NCI-H2029 (cell line): ENCODE measurements at regions not wholly inside any gene's neighbourhood (a gene's known extent, or its start where the extent isn't known, plus 50 kb on each side); places are given as distances from the start of the nearest gene placed in this dataset.

Experiments used
- DNase-seq: peaks from one replicate; lab custom pipeline; 2025; lab: John Stamatoyannopoulos, UW

DNA sequence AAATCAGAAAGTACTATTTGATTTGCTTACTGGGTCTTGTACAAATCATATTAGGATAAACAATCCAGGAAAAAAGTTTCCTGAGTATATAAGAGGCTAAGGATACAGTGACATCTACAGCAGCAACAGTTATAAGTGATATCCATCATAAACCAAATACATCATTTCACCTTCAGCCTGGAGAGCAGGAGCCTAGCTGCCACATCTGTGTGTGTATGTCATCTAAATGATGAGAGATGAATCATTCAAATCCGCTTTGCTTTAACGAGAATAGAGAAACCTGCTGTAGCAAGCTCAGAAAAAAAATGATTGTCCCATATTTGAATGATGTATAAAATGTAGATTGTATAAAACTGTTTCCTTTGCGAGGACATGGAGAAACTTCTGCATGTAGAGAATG is 841.4 kb downstream of the SI start:
- DNase-seq = no peak

DNA sequence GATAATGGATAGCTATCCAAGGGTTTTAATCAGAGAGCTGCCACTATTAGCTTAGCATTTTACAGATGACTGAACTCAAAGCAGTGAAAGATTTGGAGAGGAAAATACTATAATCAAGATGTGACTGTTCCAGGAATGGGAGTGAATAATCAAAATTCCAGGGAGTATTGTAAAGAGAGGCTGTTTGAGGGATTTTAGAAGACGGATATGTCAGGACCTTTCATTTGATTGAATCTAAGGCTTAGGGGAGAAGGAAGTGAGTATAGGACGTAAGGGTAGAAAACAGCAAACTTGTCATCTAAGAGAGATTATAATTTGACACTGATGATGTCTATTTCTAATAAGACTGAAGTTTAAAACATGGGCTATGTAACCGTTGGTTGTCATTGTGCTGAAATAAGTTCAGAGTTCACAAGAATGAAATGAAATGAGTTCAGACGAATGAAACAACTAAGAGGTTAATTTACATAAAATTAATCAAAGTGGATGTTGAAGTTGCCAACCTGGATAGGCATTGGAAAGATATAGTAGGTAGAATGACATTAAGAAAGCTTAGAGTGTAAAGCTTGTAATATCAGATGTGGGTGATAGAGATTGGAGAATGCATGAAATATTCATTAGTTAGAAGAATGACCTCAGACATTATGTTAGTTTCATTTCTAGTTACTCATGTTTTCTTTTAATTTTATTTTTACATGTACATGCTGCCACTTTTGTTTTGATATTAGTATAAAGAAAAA is 842.8 kb downstream of the SI start:
- no peak for DNase-seq

DNA sequence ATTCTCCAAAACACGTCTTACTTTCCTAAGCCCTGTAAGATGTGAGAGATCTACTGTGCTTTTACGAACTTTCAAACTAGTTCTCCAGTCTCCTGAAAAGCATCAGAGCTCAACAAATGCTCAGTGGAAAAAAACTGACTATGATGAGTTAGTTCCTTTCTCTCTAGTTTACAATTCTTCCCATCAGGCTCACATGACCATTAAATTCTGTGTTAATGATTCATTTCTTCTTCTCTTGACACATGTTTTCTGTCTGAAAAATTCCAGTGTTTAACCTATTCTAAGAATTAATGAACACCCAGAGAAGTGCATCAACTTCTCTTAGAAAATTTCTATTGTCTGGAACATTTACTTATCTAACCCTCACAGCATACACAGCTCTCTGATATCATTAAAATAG is 844.3 kb downstream of the SI start:
- no peak for DNase-seq

DNA sequence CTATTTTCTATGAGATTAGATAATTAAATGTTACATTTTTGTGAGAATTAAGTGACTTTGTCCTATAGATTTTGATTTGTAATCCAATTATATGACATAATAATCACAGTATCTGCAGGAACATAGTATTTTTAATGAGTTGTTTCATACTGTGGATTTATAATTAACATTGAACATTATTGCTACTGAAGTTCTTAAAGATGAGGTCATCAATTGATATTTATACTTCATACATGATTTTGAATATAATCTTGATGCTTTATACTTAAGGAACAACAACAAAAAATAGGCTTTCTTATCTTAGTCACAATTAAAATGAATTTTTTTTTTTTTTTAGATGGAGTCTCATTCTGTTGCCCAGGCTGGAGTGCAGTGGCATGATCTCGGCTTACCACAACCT is 846.6 kb downstream of the SI start:
- no peak for DNase-seq

- no peak for DNase-seq
Observed at GRCh38 chr3:164230385-164231094, 847.8 kb downstream of the SI start.

DNA sequence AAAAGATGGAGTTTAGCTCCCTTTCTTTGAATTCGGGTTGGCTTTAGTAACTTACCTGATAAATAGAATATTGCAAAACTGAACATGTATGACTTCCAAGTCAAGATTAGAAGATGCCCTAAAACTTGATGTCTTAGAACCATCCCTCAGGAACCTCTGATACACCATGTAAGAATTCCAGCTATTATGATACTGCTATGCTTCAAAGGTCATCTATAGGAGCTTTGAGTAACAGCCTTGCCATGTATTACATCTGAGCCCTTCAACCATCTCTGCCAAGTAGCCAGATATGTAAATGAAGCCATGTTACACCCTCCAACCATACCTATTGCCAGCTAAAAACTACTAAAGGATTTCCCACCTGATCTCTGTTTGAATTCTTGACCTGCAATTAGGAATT is 854.2 kb downstream of the SI start:
- no peak for DNase-seq

DNA sequence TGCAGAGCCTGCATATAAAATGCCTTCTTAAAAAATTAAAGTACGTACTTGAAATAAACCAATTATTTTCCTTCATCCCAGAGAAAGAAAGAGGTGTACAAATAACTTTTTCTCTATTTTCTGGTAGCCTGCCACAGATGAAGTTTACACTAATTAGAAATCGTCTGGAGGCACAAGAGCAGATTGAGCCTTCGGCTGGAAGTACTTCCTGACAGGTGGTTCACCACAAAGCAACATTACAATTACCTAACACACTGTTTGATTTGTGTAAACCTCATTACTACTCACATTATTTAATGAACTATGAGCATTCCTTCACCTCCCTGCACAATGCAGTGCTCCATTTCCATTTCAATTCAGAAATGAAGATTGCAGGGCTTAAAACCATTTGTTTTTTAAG is 856.1 kb downstream of the SI start:
- DNase-seq = peak; percentile 39

- no peak for DNase-seq
Observed at GRCh38 chr3:164221297-164221696, 857.0 kb downstream of the SI start.

DNA sequence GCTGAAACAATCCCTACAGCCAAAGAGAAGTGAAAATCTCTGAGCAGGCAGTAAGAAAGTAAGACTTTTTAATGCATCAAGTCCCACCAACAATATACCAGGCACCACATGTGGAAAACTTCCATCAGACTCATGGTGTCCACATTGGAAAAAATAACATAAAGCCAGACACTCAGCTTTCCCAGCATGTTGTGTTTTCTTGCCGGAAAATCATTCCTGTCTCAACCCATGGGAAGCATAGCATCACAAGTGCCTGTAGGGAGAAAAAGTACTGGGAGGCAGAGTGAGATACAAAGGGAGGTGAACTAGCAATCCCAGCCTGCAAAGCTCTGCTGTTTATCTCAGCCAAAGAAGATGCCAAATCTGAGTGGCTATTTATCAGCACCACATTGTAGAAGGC is 868.9 kb downstream of the SI start:
- no peak for DNase-seq

- no peak for DNase-seq
Observed at GRCh38 chr3:164208821-164209220, 869.5 kb downstream of the SI start.

DNA sequence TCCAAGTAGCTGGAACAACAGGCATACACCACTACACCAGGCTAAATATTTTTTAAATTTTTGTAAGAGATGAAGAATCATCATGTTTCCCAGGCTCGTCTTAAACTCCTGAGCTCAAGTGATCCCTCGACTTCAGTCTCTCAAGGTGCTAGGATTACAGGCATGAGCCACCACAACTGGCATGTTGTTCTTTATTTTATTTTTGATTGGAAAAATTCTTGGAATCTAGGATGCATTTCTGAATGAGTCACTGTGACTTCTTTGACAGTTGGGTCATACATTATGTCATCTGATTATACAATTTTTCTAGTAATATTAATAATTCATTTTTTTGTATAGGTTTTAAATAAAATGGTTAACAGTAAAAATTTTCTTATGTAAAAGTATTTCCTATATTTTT is 870.2 kb downstream of the SI start:
- no peak for DNase-seq

DNA sequence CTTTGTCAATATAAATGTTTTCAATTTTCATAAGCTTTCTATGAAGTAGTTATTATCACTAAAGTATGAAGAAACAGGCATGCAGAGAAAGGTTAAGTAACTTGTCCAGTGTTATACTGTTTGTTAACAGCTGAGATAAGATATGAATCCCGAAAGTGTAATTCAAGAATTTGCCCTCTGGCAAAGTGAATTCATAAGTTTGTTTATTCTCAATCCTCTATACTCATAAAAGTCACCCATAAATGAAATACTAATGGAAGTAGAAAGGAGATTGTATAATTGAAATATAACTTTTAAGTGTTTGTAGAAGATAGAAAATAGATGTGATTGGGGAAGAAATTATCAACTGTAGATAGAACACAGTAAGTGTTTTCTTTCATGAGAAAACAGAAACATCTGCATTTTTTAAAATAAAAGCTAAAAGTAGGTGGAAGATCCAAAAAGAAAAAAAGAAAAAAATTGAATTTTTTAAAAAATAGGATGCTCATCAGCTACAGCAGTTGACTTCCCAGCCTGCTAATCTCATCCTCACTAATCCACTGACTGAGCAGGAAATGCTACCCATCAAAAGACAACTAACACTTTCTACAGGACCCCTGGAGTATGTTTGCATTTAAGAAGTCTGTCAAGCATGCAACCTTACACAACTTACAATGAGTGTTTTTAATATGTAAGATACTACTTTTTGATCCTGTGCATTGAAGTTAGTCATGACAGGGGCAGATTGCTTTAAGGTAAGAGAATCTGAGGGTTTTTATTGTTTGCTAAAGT is 878.1 kb downstream of the SI start:
- no peak for DNase-seq

DNA sequence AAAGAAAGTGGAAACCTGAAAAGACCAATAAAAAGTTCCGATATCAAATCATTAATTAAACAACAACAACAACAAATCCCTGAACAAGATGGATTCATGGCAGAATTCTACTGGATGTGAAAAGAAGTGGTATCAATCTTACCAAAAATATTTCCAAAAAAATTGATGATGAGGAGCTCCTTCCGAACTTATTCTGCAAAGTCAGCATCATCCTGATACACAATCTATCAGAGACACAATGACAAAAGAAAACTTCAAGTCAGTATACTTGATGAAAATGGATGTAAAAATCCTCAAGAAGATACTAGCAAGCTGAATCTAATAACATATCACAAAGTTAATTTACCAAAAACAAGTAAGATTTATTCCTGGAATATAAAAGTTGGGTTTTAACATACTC is 881.8 kb downstream of the SI start:
- no peak for DNase-seq

GRCh38 chr3:164194842-164195241 is 883.5 kb downstream of the SI start:
- DNase-seq = no peak

GRCh38 chr3:164192974-164193373 is 885.3 kb downstream of the SI start:
- DNase-seq = no peak

DNA sequence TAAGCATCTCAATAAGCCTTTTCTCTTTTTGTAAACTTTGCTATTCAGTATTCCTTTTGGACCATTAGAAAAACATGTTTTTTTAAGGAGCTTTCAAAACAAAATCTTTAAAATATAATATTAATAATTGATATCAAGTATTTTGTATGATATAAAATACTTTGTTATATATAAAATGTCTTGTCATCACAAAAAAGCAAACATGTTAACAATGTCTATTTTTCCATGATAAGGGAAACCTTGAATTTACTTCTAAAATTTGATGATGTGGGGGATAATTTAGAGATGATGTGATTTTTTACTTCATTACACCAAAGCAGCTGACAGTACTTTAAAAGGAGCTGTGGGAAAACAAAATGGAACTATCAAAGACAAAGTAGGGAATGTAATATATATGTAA is 887.7 kb downstream of the SI start:
- DNase-seq = no peak

DNA sequence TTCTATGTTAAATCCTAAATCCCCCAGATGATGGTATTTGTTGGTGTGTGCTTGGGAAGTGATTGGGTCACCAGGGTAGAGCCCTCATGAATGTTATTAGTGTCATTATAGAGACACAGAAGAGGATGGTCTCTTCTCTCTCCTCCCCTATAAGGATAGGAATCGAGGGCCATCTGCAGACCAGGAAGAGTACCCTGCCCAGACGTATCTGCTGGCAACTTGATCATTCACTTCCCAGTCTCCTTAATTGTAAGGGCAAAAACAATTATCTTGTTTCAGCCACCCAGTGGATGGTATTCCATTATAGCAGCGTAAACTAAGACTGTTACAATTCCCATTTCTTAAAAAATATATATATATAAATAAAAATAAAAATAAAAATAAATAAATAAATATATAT is 892.2 kb downstream of the SI start:
- no peak for DNase-seq

- no peak for DNase-seq
Observed at GRCh38 chr3:164179110-164179774, 899.1 kb downstream of the SI start.

DNA sequence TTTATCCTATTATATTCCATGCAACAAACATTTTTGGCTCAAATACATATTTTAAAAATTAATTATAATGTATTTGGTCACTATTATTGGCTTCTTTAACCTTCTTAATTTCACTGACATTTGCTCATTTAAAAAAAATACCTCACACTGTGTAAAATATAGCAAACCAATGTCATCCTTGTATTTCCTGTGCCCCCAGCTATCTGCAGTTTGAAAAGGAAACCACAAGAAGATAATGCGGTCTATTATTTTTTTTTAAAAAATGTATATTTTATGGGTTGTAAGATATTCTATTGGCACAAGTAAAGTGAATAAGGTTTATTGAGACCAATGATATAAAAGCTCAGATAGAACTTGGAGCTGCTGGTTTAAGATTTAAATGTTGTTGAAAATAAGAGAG is 904.2 kb downstream of the SI start:
- no peak for DNase-seq

GRCh38 chr3:164155400-164155799 is 922.9 kb downstream of the SI start:
- no peak for DNase-seq

DNA sequence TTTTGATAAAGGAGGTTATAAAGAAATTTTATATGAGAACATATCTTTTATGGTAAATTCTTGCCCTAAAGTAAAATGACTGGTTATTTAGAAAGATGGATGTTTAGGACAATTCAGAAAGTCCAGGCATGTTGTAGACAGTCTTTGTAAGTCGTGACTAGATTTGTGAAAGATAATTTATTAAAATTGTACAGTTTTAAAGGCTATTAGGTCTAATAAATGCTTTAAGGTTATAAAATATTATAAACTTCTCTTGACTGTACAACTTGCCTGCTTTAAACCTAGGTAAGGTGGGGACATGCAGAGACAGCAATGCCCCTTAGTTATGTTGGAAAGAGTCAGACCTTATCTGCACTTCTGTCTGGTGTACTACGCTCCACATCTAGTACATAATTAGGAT is 933.5 kb downstream of the SI start:
- no peak for DNase-seq

- DNase-seq = no peak
Observed at GRCh38 chr3:164132878-164133277, 945.4 kb downstream of the SI start.
